ENCODE measurements at regions not wholly inside any gene's neighbourhood (a gene's known extent, or its start where the extent isn't known, plus 50 kb on each side); places are given as distances from the start of the nearest gene placed in this dataset.

DNA sequence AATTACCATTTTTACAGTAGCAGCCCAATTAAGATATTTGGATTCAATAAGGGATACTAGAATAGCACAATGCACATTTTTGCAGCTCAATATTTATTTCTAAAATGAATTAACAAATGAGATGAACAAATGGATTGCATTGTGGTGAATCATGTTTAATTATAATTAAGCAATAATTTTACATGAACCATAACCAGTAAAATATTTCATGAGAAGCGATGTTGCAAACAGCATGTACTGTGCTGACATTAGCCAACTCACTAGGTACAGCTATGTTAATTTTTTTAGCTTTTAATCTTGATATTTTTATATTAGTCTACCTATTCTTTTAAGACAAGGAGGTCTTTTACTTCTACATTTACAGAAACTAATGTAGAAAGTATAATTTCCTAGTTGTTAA lies 399.1 kb upstream of the AKR1E2 start:
- TF ChIP-seq, protein P1, sequence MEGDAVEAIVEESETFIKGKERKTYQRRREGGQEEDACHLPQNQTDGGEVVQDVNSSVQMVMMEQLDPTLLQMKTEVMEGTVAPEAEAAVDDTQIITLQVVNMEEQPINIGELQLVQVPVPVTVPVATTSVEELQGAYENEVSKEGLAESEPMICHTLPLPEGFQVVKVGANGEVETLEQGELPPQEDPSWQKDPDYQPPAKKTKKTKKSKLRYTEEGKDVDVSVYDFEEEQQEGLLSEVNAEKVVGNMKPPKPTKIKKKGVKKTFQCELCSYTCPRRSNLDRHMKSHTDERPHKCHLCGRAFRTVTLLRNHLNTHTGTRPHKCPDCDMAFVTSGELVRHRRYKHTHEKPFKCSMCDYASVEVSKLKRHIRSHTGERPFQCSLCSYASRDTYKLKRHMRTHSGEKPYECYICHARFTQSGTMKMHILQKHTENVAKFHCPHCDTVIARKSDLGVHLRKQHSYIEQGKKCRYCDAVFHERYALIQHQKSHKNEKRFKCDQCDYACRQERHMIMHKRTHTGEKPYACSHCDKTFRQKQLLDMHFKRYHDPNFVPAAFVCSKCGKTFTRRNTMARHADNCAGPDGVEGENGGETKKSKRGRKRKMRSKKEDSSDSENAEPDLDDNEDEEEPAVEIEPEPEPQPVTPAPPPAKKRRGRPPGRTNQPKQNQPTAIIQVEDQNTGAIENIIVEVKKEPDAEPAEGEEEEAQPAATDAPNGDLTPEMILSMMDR (IDR thresholded peaks at IDR 0.05 in 4 of 5, conservative IDR thresholded peaks at IDR 0.05 in 1 of 5) = no peak
- no peak for TF ChIP-seq POLR2A (IDR thresholded peaks at IDR 0.05)
